ENCODE measurements at regions not wholly inside any gene's neighbourhood (a gene's known extent, or its start where the extent isn't known, plus 50 kb on each side); places are given as distances from the start of the nearest gene placed in this dataset.
A peak's percentile ranks its signal among the peaks of the same experiment; 100 is the strongest.
"Not testable (repeated sequence)": the region's sequence is repeated elsewhere in the genome, so short reads cannot be mapped to it uniquely, and the experiment has no call there.

- no peak for DNase-seq
Measured at GRCh38 chr5:152527358-152528052, 122.4 kb upstream of the NMUR2 start.

- no peak for DNase-seq
Measured at GRCh38 chr5:152529440-152529839, 124.4 kb upstream of the NMUR2 start.

- DNase-seq, result peak in 1 of 2 donors; percentile 40
Measured at GRCh38 chr5:152532714-152533113, 127.6 kb upstream of the NMUR2 start.

DNA sequence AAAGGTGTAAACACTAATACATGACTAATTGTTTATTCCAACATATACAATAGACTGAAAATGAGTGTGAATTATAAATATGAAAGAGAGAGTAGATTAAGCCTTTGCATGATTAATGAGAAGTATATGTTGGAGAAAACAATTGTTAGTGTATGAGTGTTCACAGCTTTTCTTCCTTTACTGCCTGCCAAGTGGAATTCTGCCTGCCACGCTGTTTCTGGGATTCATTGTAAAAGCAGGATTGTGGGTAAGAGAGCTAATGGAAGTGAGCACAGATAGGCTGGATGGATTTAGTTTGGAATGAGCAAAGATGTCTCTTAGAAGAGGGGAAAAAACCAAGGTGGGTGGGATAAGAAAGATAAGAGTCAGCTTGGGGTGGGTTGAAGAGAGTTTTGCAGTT, 129.6 kb upstream of the NMUR2 start:
- no peak for DNase-seq

GRCh38 chr5:152542741-152543140, 137.7 kb upstream of the NMUR2 start:
- DNase-seq, result no peak

DNA sequence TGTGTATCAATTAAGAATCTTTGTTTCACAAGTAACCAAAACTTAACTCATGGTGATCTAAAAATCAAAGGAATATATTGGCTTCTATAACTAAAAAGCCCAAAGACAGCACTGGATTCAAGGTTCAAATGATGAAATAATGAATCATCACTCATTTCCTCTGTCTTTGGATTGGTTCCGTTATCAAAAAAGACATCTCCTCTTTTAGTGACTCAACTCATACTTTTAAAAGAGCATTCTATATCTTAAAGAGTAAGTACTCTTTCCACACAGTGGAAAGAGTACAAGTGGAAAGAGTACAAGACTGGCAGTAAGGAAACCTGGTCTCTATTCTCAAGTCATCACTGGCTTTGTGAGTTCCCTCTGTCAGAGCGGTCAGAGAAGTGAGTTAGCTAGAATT, 141.4 kb upstream of the NMUR2 start:
- no peak for DNase-seq

GRCh38 chr5:152547202-152547601, 142.1 kb upstream of the NMUR2 start:
- DNase-seq, result no peak

DNA sequence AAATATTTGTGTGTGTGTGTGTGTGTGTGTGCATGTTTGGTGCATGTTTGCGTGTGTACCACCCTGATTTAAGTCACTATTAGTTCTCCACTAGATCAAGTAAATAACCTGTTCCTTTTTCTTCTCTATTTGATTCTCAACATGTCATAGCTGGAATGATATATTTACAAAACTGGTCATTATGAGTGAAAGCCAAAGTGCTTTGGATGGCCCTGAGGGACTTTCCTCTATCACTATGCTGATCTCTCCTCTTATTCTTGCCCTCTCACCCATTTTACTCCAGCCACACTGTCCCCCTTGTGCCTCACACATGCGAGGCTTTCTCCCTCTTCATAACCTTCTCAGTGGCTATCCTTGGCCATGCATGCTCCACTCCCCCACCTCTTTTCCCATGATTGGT, 144.6 kb upstream of the NMUR2 start:
- DNase-seq, result no peak

- no peak for DNase-seq
Measured at GRCh38 chr5:152551061-152551460, 146.0 kb upstream of the NMUR2 start.

GRCh38 chr5:152556784-152557183, 151.7 kb upstream of the NMUR2 start:
- no peak for DNase-seq

- peak in 1 of 2 donors; percentile 44 for DNase-seq
Measured at GRCh38 chr5:152560512-152561137, 155.5 kb upstream of the NMUR2 start.

GRCh38 chr5:152568016-152568415, 162.9 kb upstream of the NMUR2 start:
- peak; percentile 36 to 58 for DNase-seq

GRCh38 chr5:152572812-152573211, 167.7 kb upstream of the NMUR2 start:
- no peak for DNase-seq

DNA sequence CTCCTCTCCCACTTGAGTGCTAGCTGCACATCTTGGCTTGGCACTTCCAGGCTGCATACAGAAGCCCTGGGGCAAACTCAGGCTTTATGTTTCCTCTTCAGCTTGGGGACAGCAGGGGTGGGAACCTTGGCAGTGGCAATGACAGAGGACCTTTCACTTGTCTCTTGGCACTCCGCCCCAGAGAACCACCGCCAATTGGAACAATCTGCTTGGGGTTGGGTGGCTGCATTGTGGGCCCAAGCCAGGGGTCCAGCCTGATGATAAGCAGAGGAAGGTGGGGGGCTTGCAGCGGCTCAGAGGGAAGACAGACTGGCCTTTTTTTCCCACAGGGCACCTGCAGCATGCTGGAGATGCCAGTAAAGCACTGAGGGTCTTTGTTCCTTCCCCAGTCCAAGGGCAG, 179.0 kb upstream of the NMUR2 start:
- DNase-seq, result no peak

GRCh38 chr5:152592416-152592815, 187.3 kb upstream of the NMUR2 start:
- DNase-seq, result no peak

- no peak for DNase-seq
Measured at GRCh38 chr5:152593388-152593787, 188.3 kb upstream of the NMUR2 start.

GRCh38 chr5:152595405-152595804, 190.3 kb upstream of the NMUR2 start:
- no peak for DNase-seq

DNA sequence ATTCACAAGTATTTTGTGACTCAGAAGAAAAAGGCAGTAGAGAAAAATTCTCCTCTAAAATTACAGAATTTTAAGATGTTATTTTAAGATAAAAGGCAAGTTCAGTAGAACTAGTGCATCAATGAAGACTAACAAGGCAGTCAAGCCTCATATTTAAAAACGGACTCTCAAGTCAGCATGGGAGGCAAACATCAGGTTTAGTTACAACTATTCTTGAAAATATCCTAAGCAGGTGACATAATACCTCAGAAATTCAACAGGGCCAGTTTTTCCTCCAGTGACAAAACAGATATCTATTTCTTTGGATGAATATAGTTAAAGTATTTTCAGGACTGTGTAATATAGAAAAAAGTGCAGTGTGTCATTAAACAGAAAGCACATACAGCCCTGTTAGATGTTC, 194.0 kb upstream of the NMUR2 start:
- DNase-seq, result no peak

DNA sequence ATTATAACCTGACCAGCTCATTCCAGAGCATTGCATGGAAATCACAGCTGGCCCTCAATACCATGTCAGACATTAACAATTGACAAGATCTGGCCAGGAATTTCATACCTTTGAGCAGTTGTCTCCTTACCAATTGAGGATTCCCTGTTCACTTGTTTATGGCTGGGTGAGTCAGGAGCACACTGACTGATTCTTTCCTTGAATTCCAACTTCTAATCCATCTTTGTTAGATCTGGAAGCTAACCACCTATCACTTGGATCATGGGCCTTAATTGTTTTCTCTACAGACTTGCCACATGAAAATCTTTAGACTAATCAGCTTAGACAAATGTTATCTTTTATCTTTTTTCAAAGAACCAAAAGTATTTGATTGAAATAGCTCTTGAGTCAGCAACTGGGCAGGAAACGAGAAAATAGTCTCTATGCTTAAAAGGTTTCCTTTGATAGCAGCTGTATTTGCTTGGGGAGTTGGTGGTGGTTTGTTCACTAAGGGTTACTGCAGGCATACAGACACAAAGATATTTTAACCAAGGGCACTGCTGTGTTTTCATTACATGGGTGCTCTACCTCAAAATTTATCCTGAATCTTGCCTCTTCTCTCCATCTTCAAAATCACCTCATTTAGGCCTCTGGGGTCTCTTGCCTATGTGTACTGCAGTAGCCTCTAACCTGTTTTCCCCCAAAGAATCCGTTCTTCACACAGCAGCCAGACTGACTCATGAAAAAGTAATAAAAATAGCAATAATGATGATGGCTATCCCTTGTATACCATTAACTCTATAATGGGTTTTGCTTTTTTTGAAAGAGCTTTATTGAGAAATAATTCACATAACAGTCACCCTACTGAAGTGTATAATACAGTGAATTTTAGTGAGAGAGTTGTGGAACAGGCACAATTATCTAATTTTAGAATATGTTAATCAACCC, 197.0 kb upstream of the NMUR2 start:
- no peak for DNase-seq

- DNase-seq, result not testable (repeated sequence)
Measured at GRCh38 chr5:152606050-152606449, 201.0 kb upstream of the NMUR2 start.

- DNase-seq, result no peak
Measured at GRCh38 chr5:152606776-152607364, 201.8 kb upstream of the NMUR2 start.

DNA sequence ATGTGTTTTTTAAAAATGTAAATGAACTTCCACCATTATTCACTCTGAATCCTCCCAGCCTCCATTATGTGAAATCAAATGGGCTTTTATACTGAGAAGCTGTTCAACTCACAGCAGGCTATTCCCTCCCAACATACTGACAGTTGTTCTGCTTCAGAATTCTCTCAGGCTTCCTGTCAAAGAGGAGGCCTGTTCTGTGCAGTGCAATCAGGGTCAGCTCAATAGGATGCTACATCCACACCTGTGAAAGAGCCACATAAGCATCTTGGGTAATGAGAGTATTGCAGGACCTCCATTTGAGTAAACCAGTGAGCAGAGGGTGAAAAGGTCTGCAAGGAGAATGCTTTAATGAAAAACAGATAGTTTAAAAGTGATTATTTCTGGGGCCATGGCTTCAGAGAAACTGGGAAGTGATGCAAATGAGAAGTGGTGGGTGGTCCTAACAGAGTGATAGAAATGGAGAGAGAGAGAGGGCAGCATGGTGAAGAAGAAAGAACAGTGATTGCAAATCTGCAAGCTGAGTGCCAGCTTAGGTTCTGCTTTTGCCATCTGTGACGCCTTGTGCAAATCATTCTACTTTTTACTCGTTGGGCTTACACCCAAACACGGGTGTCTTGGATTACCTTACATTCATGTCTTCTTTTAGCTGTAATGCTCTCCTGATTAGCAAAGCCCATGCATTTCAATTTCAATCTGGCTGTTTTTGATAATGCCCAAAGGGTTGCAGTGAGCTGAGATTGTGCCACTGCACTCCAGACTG, 202.5 kb upstream of the NMUR2 start:
- peak in 1 of 2 donors; percentile 26 for DNase-seq

Measured in hippocampal formation (tissue), 2 donors.